Vagina (tissue), 2 donors: ENCODE measurements at regions not wholly inside any gene's neighbourhood (a gene's known extent, or its start where the extent isn't known, plus 50 kb on each side); places are given as distances from the start of the nearest gene placed in this dataset.

ENCODE experiments used
- DNase-seq, 2 donors: peaks; one replicate each; pipeline ENCODE4 v3.0.0-alpha.2; 2017; ENCODE audit errors: extremely low spot score in 2 of 2
- H3K27ac ChIP-seq: fragments of 200-600 bp; sonication (generic); one replicate; pipeline ENCODE4 v1.5.1; 2019
- H3K27me3 ChIP-seq: fragments of 200-600 bp; sonication (generic); one replicate; pipeline ENCODE4 v1.5.1; 2019
- H3K36me3 ChIP-seq, 2 donors: fragments of 200-600 bp; sonication (generic); one replicate each; pipeline ENCODE4 v1.5.1; 2017 to 2019
- H3K4me1 ChIP-seq: fragments of 200-600 bp; sonication (generic); one replicate; pipeline ENCODE4 v1.5.1; 2019
- H3K4me3 ChIP-seq, 2 donors: fragments of 200-600 bp; sonication (generic); 1 replicate in 1 of 2; 2 replicates in 1 of 2; pipeline ENCODE4 v1.5.1; 2016 to 2019
- H3K9me3 ChIP-seq: fragments of 200-600 bp; sonication (generic); one replicate; pipeline ENCODE4 v1.5.1; 2019
- CTCF ChIP-seq, 3 experiments: fragments of 450-650 bp in 2 of 3; fragments of 200-600 bp in 1 of 3; sonication (generic) in 1 of 3; IDR thresholded peaks; one replicate each; pipeline ENCODE4 v1.5.1; 2017 to 2019; ENCODE audit warnings: antibody characterized with exemption in 3 of 3, mild to moderate bottlenecking in 2 of 3, moderate library complexity in 2 of 3
- POLR2A ChIP-seq, 2 donors: fragments of 450-650 bp; IDR thresholded peaks; one replicate each; pipeline ENCODE4 v1.6.1; 2017; ENCODE audit warnings: antibody characterized with exemption in 2 of 2, mild to moderate bottlenecking in 2 of 2, moderate library complexity in 2 of 2
- POLR2AphosphoS5 ChIP-seq, 2 donors: sonication (generic); formaldehyde crosslinking; IDR thresholded peaks; one replicate each; pipeline ENCODE4 v1.9.0; 2017; ENCODE audit warnings: antibody characterized with exemption in 2 of 2, mild to moderate bottlenecking in 2 of 2, low read depth in 1 of 2; ENCODE audit not compliant: insufficient read depth in 1 of 2
- intact Hi-C: fragments of 100-400 bp; cut with DNase I; formaldehyde crosslinking; loops from one replicate; pipeline ENCODE4 v1.15.1; 2023

GRCh38 chr1:172969611-172970010 is 81.1 kb downstream of the TNFSF18 start:
- no peaks in the 10 kb centered on the region for H3K36me3 ChIP-seq
- no peak for DNase-seq
- TF ChIP-seq POLR2A (IDR thresholded peaks at IDR 0.05): no peak
- TF ChIP-seq CTCF (IDR thresholded peaks at IDR 0.05): no peak
- no peak for TF ChIP-seq POLR2AphosphoS5 (IDR thresholded peaks at IDR 0.05; ENCODE audit: insufficient read depth in 1 of 2, low read depth in 1 of 2)
- H3K27ac ChIP-seq: no peak overlapping the region
- no peaks in the 10 kb centered on the region for H3K27me3 ChIP-seq
- intact Hi-C loops: no loop called here
- H3K4me1 ChIP-seq: no peaks in the 10 kb centered on the region
- H3K4me3 ChIP-seq: no peak overlapping the region
- H3K9me3 ChIP-seq: no peaks in the 10 kb centered on the region

DNA sequence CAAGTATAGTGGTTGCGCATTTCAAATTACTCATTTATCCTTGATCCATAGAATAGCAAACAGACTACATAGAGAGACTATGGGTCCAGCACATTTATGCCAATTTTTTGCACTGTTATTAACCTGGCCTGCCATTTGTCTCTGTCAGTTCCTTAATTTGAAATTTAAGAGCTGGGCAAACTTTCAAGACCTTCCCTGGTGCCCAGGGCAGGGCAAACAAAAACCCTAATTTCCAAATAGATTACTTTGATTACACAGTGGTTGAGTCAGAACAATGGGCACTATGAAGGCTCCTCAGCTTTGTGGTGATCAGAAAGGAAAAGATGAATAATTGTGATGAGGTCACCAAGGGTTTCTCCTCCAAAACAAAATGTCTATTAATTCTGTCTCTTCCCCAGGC is 80.6 kb downstream of the TNFSF18 start:
- H3K4me1 ChIP-seq: no peaks in the 10 kb centered on the region
- H3K9me3 ChIP-seq: no peaks in the 10 kb centered on the region
- no peak for DNase-seq
- no peaks in the 10 kb centered on the region for H3K36me3 ChIP-seq
- no peak for TF ChIP-seq CTCF (IDR thresholded peaks at IDR 0.05)
- no peak for TF ChIP-seq POLR2AphosphoS5 (IDR thresholded peaks at IDR 0.05; ENCODE audit: insufficient read depth in 1 of 2, low read depth in 1 of 2)
- no peak for TF ChIP-seq POLR2A (IDR thresholded peaks at IDR 0.05)
- intact Hi-C loops: no loop called here
- H3K27me3 ChIP-seq: no peaks in the 10 kb centered on the region
- no peak overlapping the region for H3K27ac ChIP-seq
- no peak overlapping the region for H3K4me3 ChIP-seq

DNA sequence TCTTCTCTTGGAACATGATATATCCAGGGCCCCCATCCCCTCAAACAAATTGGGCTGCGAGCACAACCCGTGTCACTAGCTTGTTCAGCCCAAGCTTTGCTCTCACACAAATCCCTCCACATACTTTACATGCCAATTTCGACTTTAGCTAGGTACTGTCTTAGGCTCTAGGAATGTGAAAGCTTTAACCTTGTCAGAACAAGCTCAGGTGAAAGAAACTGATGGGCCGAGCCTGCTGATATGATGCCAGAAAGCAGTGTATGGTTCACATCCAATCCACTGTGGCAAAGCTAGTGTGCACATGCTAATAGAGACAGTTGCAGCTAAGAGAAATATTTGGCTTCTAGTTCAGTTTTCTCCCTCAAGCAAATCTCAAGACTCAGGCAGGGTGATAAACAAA is 79.5 kb downstream of the TNFSF18 start:
- Histone ChIP-seq H3K9me3 (no peaks in the 10 kb centered on the region), H3K27me3 (no peaks in the 10 kb centered on the region), H3K4me3 (no peak overlapping the region), H3K27ac (no peak overlapping the region), H3K36me3 (no peaks in the 10 kb centered on the region), H3K4me1 (no peaks in the 10 kb centered on the region)
- intact Hi-C loops: no loop called here
- TF ChIP-seq POLR2A (IDR thresholded peaks at IDR 0.05) (no peak), POLR2AphosphoS5 (IDR thresholded peaks at IDR 0.05; ENCODE audit: insufficient read depth in 1 of 2, low read depth in 1 of 2) (peak in 1 of 2 donors; percentile 15)
- DNase-seq: no peak

GRCh38 chr1:172972258-172972657 is 78.5 kb downstream of the TNFSF18 start:
- no peak overlapping the region for H3K27ac ChIP-seq
- TF ChIP-seq CTCF (IDR thresholded peaks at IDR 0.05) (no peak), POLR2A (IDR thresholded peaks at IDR 0.05) (no peak), POLR2AphosphoS5 (IDR thresholded peaks at IDR 0.05; ENCODE audit: insufficient read depth in 1 of 2, low read depth in 1 of 2) (no peak)
- H3K36me3 ChIP-seq: no peaks in the 10 kb centered on the region
- H3K27me3 ChIP-seq: no peaks in the 10 kb centered on the region
- intact Hi-C loops: no loop called here
- no peak for DNase-seq
- no peaks in the 10 kb centered on the region for H3K9me3 ChIP-seq
- H3K4me3 ChIP-seq: no peak overlapping the region
- H3K4me1 ChIP-seq: no peaks in the 10 kb centered on the region

- intact Hi-C loops: no loop called here
Observed at GRCh38 chr1:172973424-172973823, 77.3 kb downstream of the TNFSF18 start.

More at GRCh38 chr1:172973424-172973823, 77.3 kb downstream of the TNFSF18 start:
- Histone ChIP-seq H3K36me3 (no peaks in the 10 kb centered on the region), H3K9me3 (no peaks in the 10 kb centered on the region), H3K4me1 (no peaks in the 10 kb centered on the region), H3K4me3 (no peak overlapping the region), H3K27ac (no peak overlapping the region), H3K27me3 (no peaks in the 10 kb centered on the region)
- DNase-seq: no peak
- TF ChIP-seq POLR2AphosphoS5 (IDR thresholded peaks at IDR 0.05; ENCODE audit: insufficient read depth in 1 of 2, low read depth in 1 of 2) (no peak), POLR2A (IDR thresholded peaks at IDR 0.05) (no peak), CTCF (IDR thresholded peaks at IDR 0.05) (no peak)
